GM18873 (cell line): ENCODE measurements at regions not wholly inside any gene's neighbourhood (a gene's known extent, or its start where the extent isn't known, plus 50 kb on each side); places are given as distances from the start of the nearest gene placed in this dataset.

Experiments used
- ATAC-seq: cut with Tn5 transposase; IDR thresholded peaks from one replicate; pipeline ENCODE4 v1.9.1; 2021; ENCODE audit warnings: mild to moderate bottlenecking, moderate library complexity, moderate number of reproducible peaks; ENCODE audit not compliant: unreplicated experiment, low FRiP score

GRCh38 chr9:89820337-89820736 is 215.5 kb downstream of the GADD45G start:
- ATAC-seq = no peak

GRCh38 chr9:89821081-89821480 is 216.3 kb downstream of the GADD45G start:
- ATAC-seq = no peak

GRCh38 chr9:89822996-89823395 is 218.2 kb downstream of the GADD45G start:
- no peak for ATAC-seq

- no peak for ATAC-seq
These were observed 220.9 kb downstream of the GADD45G start for GRCh38 chr9:89825669-89826068.

- ATAC-seq = no peak
These were observed 221.4 kb downstream of the GADD45G start for GRCh38 chr9:89826186-89826585.

- no peak for ATAC-seq
These were observed 224.5 kb downstream of the GADD45G start for GRCh38 chr9:89829346-89829745.

GRCh38 chr9:89835666-89836065 is 230.9 kb downstream of the GADD45G start:
- no peak for ATAC-seq

- no peak for ATAC-seq
These were observed 232.5 kb downstream of the GADD45G start for GRCh38 chr9:89837162-89837933.

GRCh38 chr9:89837934-89838310 is 233.1 kb downstream of the GADD45G start:
- ATAC-seq = no peak

GRCh38 chr9:89838621-89839020 is 233.8 kb downstream of the GADD45G start:
- ATAC-seq = no peak

GRCh38 chr9:89839449-89839848 is 234.6 kb downstream of the GADD45G start:
- no peak for ATAC-seq

- no peak for ATAC-seq
These were observed 235.1 kb downstream of the GADD45G start for GRCh38 chr9:89839952-89840351.

- ATAC-seq = no peak
These were observed 236.6 kb downstream of the GADD45G start for GRCh38 chr9:89841456-89841855.

- ATAC-seq = no peak
These were observed 237.5 kb downstream of the GADD45G start for GRCh38 chr9:89842267-89842768.

- no peak for ATAC-seq
These were observed 238.3 kb downstream of the GADD45G start for GRCh38 chr9:89843074-89843473.

GRCh38 chr9:89843591-89843990 is 238.8 kb downstream of the GADD45G start:
- ATAC-seq = no peak

- no peak for ATAC-seq
These were observed 239.3 kb downstream of the GADD45G start for GRCh38 chr9:89844075-89844474.

- no peak for ATAC-seq
These were observed 239.7 kb downstream of the GADD45G start for GRCh38 chr9:89844535-89844934.

- no peak for ATAC-seq
These were observed 240.5 kb downstream of the GADD45G start for GRCh38 chr9:89845321-89845720.

GRCh38 chr9:89845862-89846261 is 241.1 kb downstream of the GADD45G start:
- ATAC-seq = no peak

GRCh38 chr9:89848060-89849040 is 243.5 kb downstream of the GADD45G start:
- ATAC-seq = no peak
